Right renal pelvis (tissue), 4 donors: ENCODE measurements at regions not wholly inside any gene's neighbourhood (a gene's known extent, or its start where the extent isn't known, plus 50 kb on each side); places are given as distances from the start of the nearest gene placed in this dataset.
"Not testable (repeated sequence)": the region's sequence is repeated elsewhere in the genome, so short reads cannot be mapped to it uniquely, and the experiment has no call there.

ENCODE experiments used
- DNase-seq, 4 donors: peaks; one replicate each; pipeline ENCODE4 v3.0.0-alpha.2; 2013; ENCODE audit warnings: low read depth in 4 of 4, low spot score in 3 of 4, missing footprints in 1 of 4

GRCh38 chr16:75919664-75920063, 193.4 kb upstream of the CPHXL start:
- no peak for DNase-seq

- DNase-seq = no peak
Observed at GRCh38 chr16:75921281-75921680, 195.0 kb upstream of the CPHXL start.

- DNase-seq = no peak
Observed at GRCh38 chr16:75922250-75922649, 196.0 kb upstream of the CPHXL start.

GRCh38 chr16:75924397-75924796, 198.1 kb upstream of the CPHXL start:
- no peak for DNase-seq

GRCh38 chr16:75927810-75928209, 201.5 kb upstream of the CPHXL start:
- no peak for DNase-seq

GRCh38 chr16:75928295-75928694, 202.0 kb upstream of the CPHXL start:
- DNase-seq = no peak

- DNase-seq = no peak
Observed at GRCh38 chr16:75929046-75929445, 202.8 kb upstream of the CPHXL start.

- no peak for DNase-seq
Observed at GRCh38 chr16:75931043-75931442, 204.8 kb upstream of the CPHXL start.

- DNase-seq = no peak
Observed at GRCh38 chr16:75931970-75932369, 205.7 kb upstream of the CPHXL start.

GRCh38 chr16:75938818-75939217, 212.5 kb upstream of the CPHXL start:
- DNase-seq = no peak

- DNase-seq = no peak
Observed at GRCh38 chr16:75942351-75942750, 216.1 kb upstream of the CPHXL start.

- no peak for DNase-seq
Observed at GRCh38 chr16:75942936-75943335, 216.6 kb upstream of the CPHXL start.

- DNase-seq = no peak
Observed at GRCh38 chr16:75943705-75944514, 217.6 kb upstream of the CPHXL start.

- no peak for DNase-seq
Observed at GRCh38 chr16:75945916-75946457, 219.7 kb upstream of the CPHXL start.

GRCh38 chr16:75947626-75948239, 221.4 kb upstream of the CPHXL start:
- no peak for DNase-seq

- no peak for DNase-seq
Observed at GRCh38 chr16:75948441-75948840, 222.2 kb upstream of the CPHXL start.

GRCh38 chr16:75948886-75949285, 222.6 kb upstream of the CPHXL start:
- DNase-seq = no peak

GRCh38 chr16:75952124-75952523, 225.8 kb upstream of the CPHXL start:
- DNase-seq = no peak

GRCh38 chr16:75957870-75958269, 231.6 kb upstream of the CPHXL start:
- DNase-seq = no peak

- DNase-seq = no peak
Observed at GRCh38 chr16:75965504-75966374, 239.4 kb upstream of the CPHXL start.

GRCh38 chr16:75969120-75969519, 242.8 kb upstream of the CPHXL start:
- not testable (repeated sequence) for DNase-seq
